H1 (cell line): ENCODE measurements at regions not wholly inside any gene's neighbourhood (a gene's known extent, or its start where the extent isn't known, plus 50 kb on each side); places are given as distances from the start of the nearest gene placed in this dataset.

Experiments used
- CTCF ChIA-PET: fragments of 300-600 bp; sonication (Branson Sonifier 250); formaldehyde crosslinking; loops from one replicate; lab custom pipeline; 2021; ENCODE audit not compliant: partially characterized antibody; lab: Charles Lee
- POLR2A ChIA-PET: fragments of 300-600 bp; sonication (Branson Sonifier 250); formaldehyde crosslinking; loops from one replicate; lab custom pipeline; 2021; ENCODE audit warnings: inconsistent platforms; ENCODE audit not compliant: partially characterized antibody; lab: Charles Lee
- DNase-seq, 2 experiments: peaks; one replicate each; pipeline versions ENCODE4 v3.0.0 to v3.0.0-alpha.2; 2010 to 2022; ENCODE audit warnings: low spot score in 2 of 2, low read depth in 1 of 2, mixed read lengths in 1 of 2
- FAIRE-seq: peaks from 2 replicates; lab custom pipeline; 2011; peaks lifted over from hg19 to GRCh38; lab: Jason Lieb, UNC
- H2AFZ ChIP-seq: 2 replicates; pipeline ENCODE4 v1.8.1; 2012; ENCODE audit warnings: low read length, inconsistent platforms
- H2AK5ac ChIP-seq: 2 replicates; pipeline ENCODE4 v1.6.1; 2013; ENCODE audit warnings: low read depth, low read length
- H2BK120ac ChIP-seq: replicated peaks from 2 replicates; pipeline ENCODE3; 2013; ENCODE audit warnings: low read depth, low read length, inconsistent platforms
- H2BK12ac ChIP-seq: 2 replicates; pipeline ENCODE4 v1.6.1; 2013; ENCODE audit warnings: low read depth, low read length
- H2BK15ac ChIP-seq: 2 replicates; pipeline ENCODE4 v1.6.1; 2013; ENCODE audit warnings: low read length
- H2BK20ac ChIP-seq: 2 replicates; pipeline ENCODE4 v1.6.1; 2013; ENCODE audit warnings: low read length
- H2BK5ac ChIP-seq: 2 replicates; pipeline ENCODE4 v1.6.1; 2013; ENCODE audit warnings: low read depth, low read length
- H3K14ac ChIP-seq: 2 replicates; pipeline ENCODE4 v1.6.1; 2013; ENCODE audit warnings: inconsistent platforms; ENCODE audit not compliant: insufficient read length
- H3K18ac ChIP-seq: 2 replicates; pipeline ENCODE4 v1.6.1; 2013; ENCODE audit warnings: low read length; ENCODE audit errors: extremely low read depth
- H3K23ac ChIP-seq: 2 replicates; pipeline ENCODE4 v1.6.1; 2013; ENCODE audit warnings: inconsistent platforms; ENCODE audit not compliant: insufficient read length
- H3K23me2 ChIP-seq: 2 replicates; pipeline ENCODE4 v1.6.1; 2013; ENCODE audit warnings: low read depth, low read length
- H3K27ac ChIP-seq: 2 replicates; pipeline ENCODE4 v1.6.1; 2011; ENCODE audit warnings: low read depth, low read length, inconsistent platforms
- H3K27me3 ChIP-seq, 4 experiments: replicated peaks in 1 of 4; 1 replicate in 1 of 4; 2 replicates in 3 of 4; pipeline versions ENCODE4 v1.6.1 to v1.8.1; 2011 to 2013; ENCODE audit warnings: low read length in 3 of 4, mild to moderate bottlenecking in 3 of 4, inconsistent platforms in 2 of 4, mixed read lengths in 2 of 4, moderate library complexity in 1 of 4; ENCODE audit not compliant: control insufficient read depth in 3 of 4, insufficient read depth in 3 of 4; ENCODE audit errors: extremely low read depth in 1 of 4
- H3K36me3 ChIP-seq, 4 experiments: 2 replicates each; pipeline versions ENCODE4 v1.6.1 to v1.8.1; 2011 to 2013; ENCODE audit warnings: mild to moderate bottlenecking in 4 of 4, low read length in 3 of 4, moderate library complexity in 2 of 4, control low read depth in 1 of 4, inconsistent platforms in 1 of 4; ENCODE audit not compliant: insufficient read depth in 4 of 4, control insufficient read depth in 2 of 4
- H3K4ac ChIP-seq: replicated peaks from 2 replicates; pipeline ENCODE3; 2013; ENCODE audit warnings: low read length, low read depth, mixed read lengths, inconsistent platforms; ENCODE audit not compliant: insufficient read length
- H3K4me1 ChIP-seq, 4 experiments: replicated peaks in 1 of 4; 1 replicate in 1 of 4; 2 replicates in 3 of 4; pipeline versions ENCODE4 v1.6.1 to v1.8.1; 2011 to 2013; ENCODE audit warnings: low read length in 3 of 4, inconsistent platforms in 2 of 4, mixed read lengths in 1 of 4; ENCODE audit not compliant: insufficient read depth in 4 of 4, control insufficient read depth in 3 of 4
- H3K4me2 ChIP-seq, 2 experiments: 2 replicates each; pipeline versions ENCODE4 v1.6.1 to v1.8.1; 2011 to 2013; ENCODE audit warnings: low read depth in 2 of 2, low read length in 2 of 2, control low read depth in 1 of 2, inconsistent platforms in 1 of 2, mild to moderate bottlenecking in 1 of 2; ENCODE audit not compliant: insufficient read depth in 1 of 2
- H3K4me3 ChIP-seq, 4 experiments: fragments of 200-600, 300-600 bp in 1 of 4; sonication (generic), shearing (Covaris generic), sonication (Bioruptor Twin) in 1 of 4; 2 replicates each; pipeline versions ENCODE4 v1.5.1 to v1.8.1; 2011 to 2016; ENCODE audit warnings: low read length in 4 of 4, low read depth in 3 of 4, control low read depth in 2 of 4, inconsistent platforms in 2 of 4, mild to moderate bottlenecking in 2 of 4, mixed read lengths in 1 of 4, moderate library complexity in 1 of 4; ENCODE audit not compliant: insufficient read depth in 2 of 4; ENCODE audit errors: extremely low read depth in 1 of 4
- H3K56ac ChIP-seq: replicated peaks from 2 replicates; pipeline ENCODE3; 2013; ENCODE audit warnings: low read depth, mild to moderate bottlenecking, mixed read lengths, low read length, inconsistent platforms; ENCODE audit not compliant: insufficient read length
- H3K79me1 ChIP-seq: 2 replicates; pipeline ENCODE4 v1.6.1; 2013; ENCODE audit warnings: low read depth, low read length, control low read depth
- H3K79me2 ChIP-seq, 2 experiments: 2 replicates each; pipeline versions ENCODE4 v1.6.1 to v1.8.1; 2012 to 2013; ENCODE audit warnings: low read length in 2 of 2, mild to moderate bottlenecking in 2 of 2, inconsistent platforms in 1 of 2; ENCODE audit not compliant: insufficient read depth in 2 of 2, control insufficient read depth in 1 of 2
- H3K9ac ChIP-seq, 4 experiments: replicated peaks in 1 of 4; 1 replicate in 1 of 4; 2 replicates in 3 of 4; pipeline versions ENCODE4 v1.6.1 to v1.8.1; 2011 to 2013; ENCODE audit warnings: low read depth in 3 of 4, low read length in 3 of 4, control low read depth in 2 of 4, mild to moderate bottlenecking in 2 of 4, moderate library complexity in 2 of 4, inconsistent platforms in 1 of 4; ENCODE audit errors: extremely low read depth in 1 of 4
- H3K9me3 ChIP-seq, 2 experiments: 2 replicates each; pipeline versions ENCODE4 v1.6.1 to v1.8.1; 2012 to 2013; ENCODE audit warnings: mild to moderate bottlenecking in 2 of 2, moderate library complexity in 2 of 2, control low read depth in 1 of 2, inconsistent platforms in 1 of 2, low read depth in 1 of 2, low read length in 1 of 2, mixed read lengths in 1 of 2; ENCODE audit not compliant: insufficient read depth in 2 of 2
- H4K20me1 ChIP-seq, 2 experiments: replicated peaks in 1 of 2; 2 replicates each; pipeline versions ENCODE3 to v1.8.1; 2011 to 2013; ENCODE audit warnings: inconsistent platforms in 2 of 2, low read length in 2 of 2, mild to moderate bottlenecking in 1 of 2; ENCODE audit not compliant: insufficient read depth in 2 of 2, control insufficient read depth in 1 of 2
- H4K5ac ChIP-seq: 2 replicates; pipeline ENCODE4 v1.6.1; 2013; ENCODE audit warnings: low read length, low read depth, mixed read lengths, inconsistent platforms; ENCODE audit not compliant: insufficient read length
- H4K8ac ChIP-seq: 2 replicates; pipeline ENCODE4 v1.8.0; 2013; ENCODE audit warnings: mild to moderate bottlenecking, moderate library complexity, low read length, inconsistent platforms; ENCODE audit not compliant: insufficient read depth; ENCODE audit errors: extremely low read depth
- H4K91ac ChIP-seq: replicated peaks from 2 replicates; pipeline ENCODE3; 2013; ENCODE audit warnings: low read length, mixed read lengths, inconsistent platforms; ENCODE audit not compliant: insufficient read length
- MAFK ChIP-seq: IDR thresholded peaks from 2 replicates; pipeline ENCODE4 v1.6.1; 2012; ENCODE audit warnings: low read depth, mild to moderate bottlenecking, improper control_type of control experiment, low read length
- NANOG ChIP-seq: IDR thresholded peaks from 2 replicates; pipeline ENCODE4 v1.6.1; 2011; ENCODE audit warnings: low read length, low read depth, mild to moderate bottlenecking, inconsistent platforms; ENCODE audit not compliant: insufficient read depth, poor library complexity, severe bottlenecking
- RNF2 ChIP-seq: fragments of 200-900, 300-1000 bp; sonication (generic); IDR thresholded peaks from 2 replicates; pipeline ENCODE4 v1.7.1; 2016; ENCODE audit warnings: borderline replicate concordance, low read depth, mild to moderate bottlenecking, antibody characterized with exemption, low read length; ENCODE audit not compliant: poor library complexity, severe bottlenecking; ENCODE audit errors: missing control alignments
- WGBS, 2 experiments: shearing (Covaris generic) in 1 of 2; methylation state at CpG; one replicate each; pipeline versions ENCODE4 v1.1.6 to v1.1.7; 2013 to 2015; ENCODE audit warnings: low lambda C conversion rate in 2 of 2, mixed read lengths in 2 of 2, inconsistent platforms in 1 of 2, low coverage in 1 of 2, missing lambda C conversion rate in 1 of 2; ENCODE audit not compliant: insufficient replicate concordance in 2 of 2, insufficient coverage in 1 of 2, insufficient read length in 1 of 2; ENCODE audit errors: extremely low coverage in 1 of 2, missing lambda C conversion rate in 1 of 2; 5-methylcytosine and 5-hydroxymethylcytosine counted together

GRCh38 chr19:33941133-33941532 lies 144.5 kb downstream of the KCTD15 start:
- no peaks in the 10 kb centered on the region for H3K36me3 ChIP-seq
- no peak overlapping the region for H3K9ac ChIP-seq
- H3K23ac ChIP-seq: no peak overlapping the region
- H3K56ac ChIP-seq: no peak overlapping the region
- no peaks in the 10 kb centered on the region for H3K79me2 ChIP-seq
- no peak overlapping the region for H2BK5ac ChIP-seq
- peaks cover 0 to 4% (median 0%) of the 10 kb centered on the region in 4 experiments; a peak in 1 of 7 replicates for H3K4me1 ChIP-seq
- no peak overlapping the region for H3K4me3 ChIP-seq
- no peak overlapping the region for H4K5ac ChIP-seq
- no peak overlapping the region for H3K14ac ChIP-seq
- DNase-seq: no peak
- H2BK15ac ChIP-seq: no peak overlapping the region
- 91% methylated on average over 5 of the region's 5 CpGs; no CpG with 5 or more reads in 1 of the 2 experiments for WGBS, 2 experiments
- H2BK120ac ChIP-seq: no peak overlapping the region
- no peak overlapping the region for H4K91ac ChIP-seq
- no peaks in the 10 kb centered on the region for H3K23me2 ChIP-seq
- no peaks in the 10 kb centered on the region for H3K27me3 ChIP-seq
- no peak overlapping the region for H2BK20ac ChIP-seq
- H2AFZ ChIP-seq: no peak overlapping the region
- H2BK12ac ChIP-seq: no peak overlapping the region
- H3K27ac ChIP-seq: no peak overlapping the region
- no peak for FAIRE-seq
- H3K4ac ChIP-seq: no peak overlapping the region
- H3K4me2 ChIP-seq: no peak overlapping the region
- CTCF ChIA-PET: no interaction called here
- H3K79me1 ChIP-seq: no peaks in the 10 kb centered on the region
- POLR2A ChIA-PET: no interaction called here
- no peak overlapping the region for H4K8ac ChIP-seq
- no peaks in the 10 kb centered on the region for H4K20me1 ChIP-seq
- TF ChIP-seq RNF2 (no peak), MAFK (peak; percentile 53; the same call in 1 of the 2 replicates), NANOG (no peak)
- no peak overlapping the region for H3K18ac ChIP-seq
- no peaks in the 10 kb centered on the region for H3K9me3 ChIP-seq
- 0 out of 2 replicates have a peak overlapping the region, but pooled peaks have one; percentile 39 for H2AK5ac ChIP-seq
